Progenitor cell of endocrine pancreas (in vitro differentiated cells): ENCODE measurements at regions not wholly inside any gene's neighbourhood (a gene's known extent, or its start where the extent isn't known, plus 50 kb on each side); places are given as distances from the start of the nearest gene placed in this dataset.

Source experiments
- DNase-seq: peaks from one replicate; pipeline ENCODE4 v3.0.0; 2021; ENCODE audit warnings: low spot score; ENCODE audit not compliant: unreplicated experiment
- H3K27ac Mint-ChIP-seq: 2 replicates; pipeline ENCODE4 v1.8.0; 2021; ENCODE audit warnings: mild to moderate bottlenecking, moderate library complexity, mixed read lengths
- H3K27me3 Mint-ChIP-seq: 2 replicates; pipeline ENCODE4 v1.8.0; 2021; ENCODE audit warnings: mixed read lengths
- H3K36me3 Mint-ChIP-seq: 2 replicates; pipeline ENCODE4 v1.8.0; 2022; ENCODE audit warnings: mixed read lengths; ENCODE audit not compliant: insufficient read depth
- H3K4me1 Mint-ChIP-seq: 2 replicates; pipeline ENCODE4 v1.8.0; 2021; ENCODE audit warnings: low read depth, mixed read lengths
- H3K4me3 Mint-ChIP-seq: 2 replicates; pipeline ENCODE4 v1.8.0; 2021; ENCODE audit warnings: low read depth, mild to moderate bottlenecking, moderate library complexity, mixed read lengths
- H3K9me3 Mint-ChIP-seq: 2 replicates; pipeline ENCODE4 v1.8.0; 2021; ENCODE audit warnings: low read depth, mixed read lengths
- TF ChIP-seq, protein P1 (sequence below): fragments of 200-600 bp; sonication (generic); IDR thresholded peaks from one replicate; pipeline ENCODE4 v1.5.0; 2021; ENCODE audit warnings: antibody characterized with exemption, mild to moderate bottlenecking; ENCODE audit not compliant: unreplicated experiment

DNA sequence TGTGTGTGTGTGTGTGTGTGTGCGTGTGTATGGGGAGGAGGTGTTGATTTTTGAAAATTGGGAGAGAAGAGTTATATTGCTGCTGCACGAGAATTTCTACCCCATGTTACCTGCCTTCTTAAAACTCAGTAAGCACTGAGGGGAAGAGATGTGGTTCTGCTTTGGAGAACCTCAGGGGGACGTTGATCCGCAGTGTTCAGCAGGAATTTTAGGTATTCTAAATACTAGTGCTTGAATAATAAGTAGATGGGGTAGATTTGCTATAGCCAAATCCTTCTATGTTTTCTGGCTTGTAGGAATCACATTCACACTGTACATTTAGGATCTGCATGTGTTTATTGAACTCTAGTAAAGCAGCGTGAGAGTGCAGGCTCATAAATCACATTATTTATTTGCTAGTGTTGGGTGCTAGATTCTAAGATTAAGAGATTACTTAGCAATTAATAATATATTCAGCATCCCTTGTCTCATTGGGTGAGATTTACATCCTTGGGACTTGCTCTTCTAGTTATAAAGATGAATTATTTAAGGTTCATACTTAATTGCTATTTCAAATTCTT lies 268.1 kb downstream of the MFSD1 start:
- no peak for DNase-seq
- Mint-ChIP-seq H3K4me3 (no peak overlapping the region), H3K27me3 (peaks cover 29% of the 10 kb centered on the region), H3K9me3 (no peaks in the 10 kb centered on the region), H3K36me3 (no peaks in the 10 kb centered on the region), H3K4me1 (peaks cover 5% of the 10 kb centered on the region), H3K27ac (no peak overlapping the region)
- TF ChIP-seq, protein P1, sequence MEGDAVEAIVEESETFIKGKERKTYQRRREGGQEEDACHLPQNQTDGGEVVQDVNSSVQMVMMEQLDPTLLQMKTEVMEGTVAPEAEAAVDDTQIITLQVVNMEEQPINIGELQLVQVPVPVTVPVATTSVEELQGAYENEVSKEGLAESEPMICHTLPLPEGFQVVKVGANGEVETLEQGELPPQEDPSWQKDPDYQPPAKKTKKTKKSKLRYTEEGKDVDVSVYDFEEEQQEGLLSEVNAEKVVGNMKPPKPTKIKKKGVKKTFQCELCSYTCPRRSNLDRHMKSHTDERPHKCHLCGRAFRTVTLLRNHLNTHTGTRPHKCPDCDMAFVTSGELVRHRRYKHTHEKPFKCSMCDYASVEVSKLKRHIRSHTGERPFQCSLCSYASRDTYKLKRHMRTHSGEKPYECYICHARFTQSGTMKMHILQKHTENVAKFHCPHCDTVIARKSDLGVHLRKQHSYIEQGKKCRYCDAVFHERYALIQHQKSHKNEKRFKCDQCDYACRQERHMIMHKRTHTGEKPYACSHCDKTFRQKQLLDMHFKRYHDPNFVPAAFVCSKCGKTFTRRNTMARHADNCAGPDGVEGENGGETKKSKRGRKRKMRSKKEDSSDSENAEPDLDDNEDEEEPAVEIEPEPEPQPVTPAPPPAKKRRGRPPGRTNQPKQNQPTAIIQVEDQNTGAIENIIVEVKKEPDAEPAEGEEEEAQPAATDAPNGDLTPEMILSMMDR = no peak

DNA sequence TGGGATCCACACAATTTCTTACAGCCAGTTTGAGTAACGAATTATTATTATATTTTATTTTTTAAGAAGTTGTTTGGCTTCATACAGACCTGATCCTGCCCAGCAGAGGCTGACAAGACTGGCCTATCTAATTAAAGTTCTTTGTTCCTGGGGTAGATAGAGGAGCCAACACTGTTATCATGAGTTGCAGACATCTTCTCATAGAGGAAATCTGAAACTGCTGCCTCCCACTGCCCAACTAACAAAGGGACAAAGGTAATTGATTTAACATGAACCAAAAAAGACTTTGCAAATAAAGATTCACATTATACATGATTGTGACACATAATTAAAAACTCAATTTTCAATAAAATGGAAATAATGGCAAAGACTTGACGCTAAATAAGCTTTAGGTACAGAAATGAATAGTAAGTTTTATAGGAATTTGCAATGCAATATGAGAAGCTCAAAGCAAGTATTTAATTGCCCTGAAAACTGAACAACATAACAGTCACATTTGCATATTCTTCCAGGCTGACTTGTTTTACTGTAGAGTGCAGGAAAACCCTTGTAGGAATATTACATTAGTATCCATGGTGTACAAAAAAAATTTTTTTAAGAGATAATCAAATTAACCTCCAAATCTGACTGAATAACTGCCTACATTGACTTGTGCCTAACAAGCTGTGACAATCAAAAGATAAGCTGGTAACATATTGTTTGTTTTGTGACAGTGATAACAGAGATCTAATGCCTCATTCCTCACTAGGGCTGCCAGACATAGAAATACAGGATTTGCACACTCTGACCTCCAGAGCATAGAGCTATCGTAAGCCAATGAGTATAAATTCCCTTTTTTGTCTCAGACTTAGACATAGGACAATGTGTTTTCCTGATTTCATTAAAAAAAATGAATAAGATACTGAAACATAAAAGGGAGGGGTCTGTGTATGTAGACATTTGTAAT lies 273.2 kb downstream of the MFSD1 start:
- Mint-ChIP-seq H3K9me3 (no peaks in the 10 kb centered on the region), H3K27me3 (peaks cover 22% of the 10 kb centered on the region), H3K36me3 (no peaks in the 10 kb centered on the region), H3K4me1 (peaks cover 17% of the 10 kb centered on the region), H3K27ac (no peak overlapping the region), H3K4me3 (no peak overlapping the region)
- TF ChIP-seq, protein P1 = no peak
- no peak for DNase-seq

DNA sequence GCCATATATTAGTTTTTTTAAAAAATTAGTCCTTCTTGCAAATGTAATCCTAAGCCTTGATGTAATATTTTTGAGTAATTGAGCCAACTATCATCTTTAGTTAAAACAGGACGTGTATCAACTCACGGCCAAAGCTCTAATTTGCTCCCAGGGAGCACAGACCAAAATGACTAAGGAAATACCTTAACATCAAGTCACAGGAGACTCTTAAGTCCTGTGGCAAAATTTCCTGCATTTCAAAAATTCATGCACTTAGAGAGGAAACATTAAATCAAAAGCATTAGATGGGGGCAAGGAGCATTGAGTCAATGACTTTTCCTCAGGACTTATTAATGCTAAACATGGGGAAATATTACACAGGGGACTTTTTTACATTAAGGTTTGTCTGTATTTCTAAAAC lies 276.0 kb downstream of the MFSD1 start:
- no peak overlapping the region for H3K4me3 Mint-ChIP-seq
- H3K9me3 Mint-ChIP-seq = no peaks in the 10 kb centered on the region
- peaks cover 16% of the 10 kb centered on the region for H3K27me3 Mint-ChIP-seq
- no peak for DNase-seq
- no peaks in the 10 kb centered on the region for H3K36me3 Mint-ChIP-seq
- H3K4me1 Mint-ChIP-seq = peaks cover 17% of the 10 kb centered on the region
- TF ChIP-seq, protein P1 = no peak
- H3K27ac Mint-ChIP-seq = no peak overlapping the region

DNA sequence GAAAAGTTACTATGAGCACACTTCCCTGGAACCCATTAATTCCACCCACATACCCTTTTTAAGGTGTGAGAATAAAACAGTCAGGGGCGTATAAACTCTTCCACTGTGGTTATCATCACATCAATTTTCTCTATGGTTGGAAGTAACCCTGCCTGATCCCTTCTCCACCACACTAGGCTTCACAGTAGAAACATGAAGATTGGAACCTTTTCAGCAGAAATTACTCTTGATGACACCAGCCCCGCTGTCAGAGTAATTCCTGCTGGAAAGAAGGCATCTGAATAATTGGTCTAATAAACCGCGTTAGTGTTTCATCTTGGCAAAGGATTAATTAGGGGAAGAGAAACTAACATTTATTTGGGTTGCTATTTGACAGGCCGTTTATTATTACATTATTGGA lies 278.4 kb downstream of the MFSD1 start:
- Mint-ChIP-seq H3K27me3 (no peaks in the 10 kb centered on the region), H3K27ac (no peak overlapping the region), H3K36me3 (no peaks in the 10 kb centered on the region), H3K9me3 (no peaks in the 10 kb centered on the region), H3K4me3 (no peak overlapping the region), H3K4me1 (peaks cover 8% of the 10 kb centered on the region)
- DNase-seq = no peak
- TF ChIP-seq, protein P1 = no peak

DNA sequence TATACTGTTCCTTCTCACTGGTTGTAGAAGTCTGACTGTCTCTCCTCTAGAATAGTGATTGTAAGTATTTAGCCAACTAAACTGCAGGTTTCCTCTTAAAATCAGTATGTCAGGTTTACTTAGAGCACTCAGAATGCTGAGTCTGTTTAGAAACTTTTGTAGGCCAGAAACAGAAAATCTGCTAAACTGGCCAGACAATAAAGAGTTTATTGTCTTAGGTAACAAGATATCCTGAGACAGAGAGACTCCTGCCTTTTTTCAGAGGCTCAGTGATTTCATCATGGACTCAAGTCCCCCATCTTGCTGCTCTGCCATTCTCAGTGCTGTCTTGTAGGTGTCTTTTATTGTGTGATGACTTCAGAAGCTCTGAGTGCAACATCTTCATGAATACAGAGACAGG lies 279.0 kb downstream of the MFSD1 start:
- TF ChIP-seq, protein P1 = no peak
- Mint-ChIP-seq H3K9me3 (no peaks in the 10 kb centered on the region), H3K4me3 (no peak overlapping the region), H3K27me3 (no peaks in the 10 kb centered on the region), H3K36me3 (no peaks in the 10 kb centered on the region), H3K27ac (no peak overlapping the region), H3K4me1 (peaks cover 3% of the 10 kb centered on the region)
- DNase-seq = no peak
